ENCODE measurements at regions not wholly inside any gene's neighbourhood (a gene's known extent, or its start where the extent isn't known, plus 50 kb on each side); places are given as distances from the start of the nearest gene placed in this dataset.

DNA sequence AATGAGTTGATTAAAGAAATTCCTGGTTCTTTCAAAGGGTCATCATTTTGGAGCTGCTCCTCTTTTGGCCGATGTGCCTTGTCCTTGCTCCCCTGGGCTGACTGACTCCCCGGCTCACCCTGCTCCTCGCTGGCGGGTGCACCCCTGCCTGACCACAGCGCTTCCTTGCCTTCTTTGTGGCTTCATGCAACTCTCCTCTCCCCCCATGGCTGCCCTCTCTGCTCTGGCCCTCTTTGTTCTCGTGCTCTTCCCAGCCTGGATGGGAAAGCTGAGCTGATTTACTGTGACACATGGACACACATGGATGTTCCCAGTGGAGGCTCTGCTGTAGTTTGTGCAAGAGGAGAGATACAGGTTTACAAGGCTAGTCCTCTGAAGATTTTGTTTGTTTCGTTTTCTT is 234.6 kb downstream of the HAUS1 start:
- H3K27ac ChIP-seq (ENCODE audit: low read depth, low read length) = no peak overlapping the region
- H3K27me3 ChIP-seq (ENCODE audit: control insufficient read depth, low read length) = peaks cover 54% of the 10 kb centered on the region
- peaks cover 4% of the 10 kb centered on the region for H3K4me1 ChIP-seq (ENCODE audit: control insufficient read depth, low read length)
- H3K9me2 ChIP-seq (replicated peaks; ENCODE audit: control insufficient read depth, low read length) = no peaks in the 10 kb centered on the region
- H3K9me3 ChIP-seq (ENCODE audit: control insufficient read depth, insufficient read depth, low read length) = no peaks in the 10 kb centered on the region
- no peak overlapping the region for H3K4me2 ChIP-seq (ENCODE audit: low read length)
- no peaks in the 10 kb centered on the region for H4K20me1 ChIP-seq (ENCODE audit: control insufficient read depth, insufficient read depth, low read depth, low read length)
- TF ChIP-seq, protein P1, sequence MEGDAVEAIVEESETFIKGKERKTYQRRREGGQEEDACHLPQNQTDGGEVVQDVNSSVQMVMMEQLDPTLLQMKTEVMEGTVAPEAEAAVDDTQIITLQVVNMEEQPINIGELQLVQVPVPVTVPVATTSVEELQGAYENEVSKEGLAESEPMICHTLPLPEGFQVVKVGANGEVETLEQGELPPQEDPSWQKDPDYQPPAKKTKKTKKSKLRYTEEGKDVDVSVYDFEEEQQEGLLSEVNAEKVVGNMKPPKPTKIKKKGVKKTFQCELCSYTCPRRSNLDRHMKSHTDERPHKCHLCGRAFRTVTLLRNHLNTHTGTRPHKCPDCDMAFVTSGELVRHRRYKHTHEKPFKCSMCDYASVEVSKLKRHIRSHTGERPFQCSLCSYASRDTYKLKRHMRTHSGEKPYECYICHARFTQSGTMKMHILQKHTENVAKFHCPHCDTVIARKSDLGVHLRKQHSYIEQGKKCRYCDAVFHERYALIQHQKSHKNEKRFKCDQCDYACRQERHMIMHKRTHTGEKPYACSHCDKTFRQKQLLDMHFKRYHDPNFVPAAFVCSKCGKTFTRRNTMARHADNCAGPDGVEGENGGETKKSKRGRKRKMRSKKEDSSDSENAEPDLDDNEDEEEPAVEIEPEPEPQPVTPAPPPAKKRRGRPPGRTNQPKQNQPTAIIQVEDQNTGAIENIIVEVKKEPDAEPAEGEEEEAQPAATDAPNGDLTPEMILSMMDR (IDR thresholded peaks at IDR 0.05; ENCODE audit: low read depth, low read length, poor library complexity, severe bottlenecking) = no peak
- TF ChIP-seq EZH2phosphoT487 (IDR thresholded peaks at IDR 0.05; ENCODE audit: borderline replicate concordance, low read length) = no peak
- H3K4me3 ChIP-seq (ENCODE audit: low read length) = no peak overlapping the region
- no peaks in the 10 kb centered on the region for H3F3A ChIP-seq (ENCODE audit: control insufficient read depth, insufficient read depth)
- no peaks in the 10 kb centered on the region for H3K36me3 ChIP-seq (ENCODE audit: control insufficient read depth, low read length)
- H3K79me2 ChIP-seq (ENCODE audit: control insufficient read depth, low read length) = no peaks in the 10 kb centered on the region

DNA sequence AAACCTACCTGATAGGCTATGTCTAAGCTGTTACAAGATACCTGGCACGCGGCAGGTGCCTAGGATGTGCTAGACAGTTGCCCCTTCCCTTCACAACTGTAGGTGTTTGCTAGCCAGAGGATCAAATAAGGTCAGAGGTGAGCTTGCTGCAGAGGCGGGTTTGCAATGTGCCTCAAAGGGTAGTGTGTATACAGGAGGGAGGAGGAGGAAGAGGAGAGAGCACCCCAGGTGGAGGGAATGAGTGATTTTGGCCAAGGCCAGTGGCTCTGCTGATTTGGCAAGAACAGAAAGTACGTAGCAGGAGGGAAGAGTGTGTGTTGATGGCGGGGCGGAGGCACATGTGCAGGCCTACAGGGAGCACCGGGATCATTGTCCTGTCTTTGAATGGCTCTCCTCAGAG is 236.5 kb downstream of the HAUS1 start:
- Histone ChIP-seq H3K9me2 (replicated peaks; ENCODE audit: control insufficient read depth, low read length) (no peaks in the 10 kb centered on the region), H3K79me2 (ENCODE audit: control insufficient read depth, low read length) (no peaks in the 10 kb centered on the region), H3K36me3 (ENCODE audit: control insufficient read depth, low read length) (no peaks in the 10 kb centered on the region), H3K9me3 (ENCODE audit: control insufficient read depth, insufficient read depth, low read length) (no peaks in the 10 kb centered on the region), H4K20me1 (ENCODE audit: control insufficient read depth, insufficient read depth, low read depth, low read length) (no peaks in the 10 kb centered on the region; the same call in 1 of the 2 replicates), H3K4me3 (ENCODE audit: low read length) (no peak overlapping the region), H3K27ac (ENCODE audit: low read depth, low read length) (no peak overlapping the region), H3F3A (ENCODE audit: control insufficient read depth, insufficient read depth) (no peaks in the 10 kb centered on the region), H3K4me1 (ENCODE audit: control insufficient read depth, low read length) (peaks cover 21% of the 10 kb centered on the region), H3K27me3 (ENCODE audit: control insufficient read depth, low read length) (peaks cover 49% of the 10 kb centered on the region), H3K4me2 (ENCODE audit: low read length) (no peak overlapping the region)
- TF ChIP-seq, protein P1 (IDR thresholded peaks at IDR 0.05; ENCODE audit: low read depth, low read length, poor library complexity, severe bottlenecking) = no peak
- TF ChIP-seq EZH2phosphoT487 (IDR thresholded peaks at IDR 0.05; ENCODE audit: borderline replicate concordance, low read length) = no peak

DNA sequence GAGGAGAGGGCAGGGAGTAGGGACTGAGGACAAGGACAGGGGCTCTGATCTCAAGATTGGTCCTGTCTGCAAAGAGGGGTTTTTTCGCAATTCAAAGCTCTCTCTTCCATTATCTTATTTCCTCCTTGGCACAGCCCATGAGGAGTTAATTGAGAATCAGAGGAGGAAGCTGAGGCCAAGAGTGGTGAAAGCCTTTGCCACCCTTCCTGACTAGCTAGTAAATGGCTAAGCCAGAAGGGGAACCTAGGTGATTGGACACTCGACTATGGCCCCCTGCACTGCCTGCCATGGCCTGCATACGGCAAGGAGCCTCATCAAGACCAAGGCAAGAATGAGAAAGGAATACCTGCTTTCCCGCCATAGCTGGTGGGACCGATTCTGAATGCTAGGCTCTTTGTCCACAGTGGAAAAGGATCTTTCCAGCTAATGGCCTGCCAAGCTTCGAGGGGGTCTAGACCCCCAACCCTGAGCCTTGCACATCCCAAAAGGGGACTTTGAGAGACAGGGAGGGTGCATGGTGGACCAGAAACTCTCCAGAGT is 237.9 kb downstream of the HAUS1 start:
- no peaks in the 10 kb centered on the region for H3F3A ChIP-seq (ENCODE audit: control insufficient read depth, insufficient read depth)
- H3K27me3 ChIP-seq (ENCODE audit: control insufficient read depth, low read length) = peaks cover 38% of the 10 kb centered on the region
- H3K9me2 ChIP-seq (replicated peaks; ENCODE audit: control insufficient read depth, low read length) = no peaks in the 10 kb centered on the region
- H3K27ac ChIP-seq (ENCODE audit: low read depth, low read length) = no peak overlapping the region
- H3K4me2 ChIP-seq (ENCODE audit: low read length) = no peak overlapping the region
- H4K20me1 ChIP-seq (ENCODE audit: control insufficient read depth, insufficient read depth, low read depth, low read length) = no peaks in the 10 kb centered on the region; the same call in 1 of the 2 replicates
- H3K4me1 ChIP-seq (ENCODE audit: control insufficient read depth, low read length) = peaks cover 25% of the 10 kb centered on the region
- no peak overlapping the region for H3K4me3 ChIP-seq (ENCODE audit: low read length)
- no peaks in the 10 kb centered on the region for H3K36me3 ChIP-seq (ENCODE audit: control insufficient read depth, low read length)
- H3K79me2 ChIP-seq (ENCODE audit: control insufficient read depth, low read length) = no peaks in the 10 kb centered on the region
- H3K9me3 ChIP-seq (ENCODE audit: control insufficient read depth, insufficient read depth, low read length) = no peaks in the 10 kb centered on the region
- TF ChIP-seq, protein P1 (IDR thresholded peaks at IDR 0.05; ENCODE audit: low read depth, low read length, poor library complexity, severe bottlenecking) = no peak

Measured in DOHH2 (cell line).